Stimulated activated CD8-positive, alpha-beta memory T cell treated with anti-CD3 and anti-CD28 coated beads, Interleukin-12 subunit alpha, Interleukin-12 subunit beta, amount 100 ng/mL, for 24 hours (primary cell): ENCODE measurements at regions not wholly inside any gene's neighbourhood (a gene's known extent, or its start where the extent isn't known, plus 50 kb on each side); places are given as distances from the start of the nearest gene placed in this dataset.

Experiments
- DNase-seq: peaks from one replicate; pipeline ENCODE4 v3.0.0-alpha.2; 2020; ENCODE audit errors: extremely low read depth

DNA sequence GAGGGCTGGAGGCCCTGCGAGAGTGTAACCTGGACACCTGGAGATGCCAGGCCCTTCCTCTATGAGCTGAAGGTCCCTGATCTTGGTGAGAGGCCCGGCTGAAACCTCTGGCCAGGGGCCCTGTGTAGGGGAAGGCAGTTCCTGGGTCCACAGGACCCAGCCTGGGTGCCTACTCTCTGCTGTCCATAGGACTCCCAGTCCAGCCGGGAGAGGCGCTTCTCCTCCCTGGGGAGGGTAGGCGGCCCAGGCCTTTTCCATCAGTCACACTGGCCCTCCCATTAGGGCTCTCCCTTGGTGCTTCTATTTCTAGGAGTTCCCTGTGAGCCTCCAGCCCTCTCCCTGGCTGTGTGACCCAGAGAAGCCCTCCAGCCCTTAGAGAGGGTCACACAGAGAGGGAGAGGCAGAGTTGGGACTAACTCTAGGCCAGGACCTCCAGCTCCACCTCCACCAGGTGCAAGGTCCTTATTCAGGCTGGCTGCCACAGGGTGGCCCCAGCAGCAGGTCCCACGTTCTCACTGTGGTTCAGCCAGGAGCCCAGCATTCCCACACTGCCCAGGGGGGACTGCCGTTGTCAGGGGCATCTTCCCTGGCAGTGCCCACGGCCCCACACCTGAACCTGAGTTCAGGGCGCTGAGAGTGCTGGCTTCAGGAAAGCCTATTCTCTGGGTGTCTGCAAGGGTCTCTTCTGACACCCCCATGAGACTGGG, 146.8 kb downstream of the SMAD6 start:
- no peak for DNase-seq

DNA sequence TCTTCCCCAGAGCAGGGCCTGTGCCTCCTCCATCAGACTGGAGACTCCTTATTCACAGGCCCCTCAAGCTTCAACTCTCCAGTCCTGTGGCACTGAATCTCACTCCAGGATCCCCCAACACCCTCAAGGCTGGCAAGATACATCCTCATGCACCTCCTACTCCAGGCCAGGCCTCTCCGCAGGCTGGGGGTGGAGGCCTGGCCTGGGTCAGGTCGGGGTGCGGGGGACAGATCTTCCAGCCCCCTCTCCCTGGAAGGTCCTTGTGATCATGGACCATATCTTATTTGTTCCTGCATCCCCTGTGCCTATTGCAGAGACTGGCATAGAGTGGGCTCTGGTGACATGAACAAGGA, 147.3 kb downstream of the SMAD6 start:
- DNase-seq: no peak

DNA sequence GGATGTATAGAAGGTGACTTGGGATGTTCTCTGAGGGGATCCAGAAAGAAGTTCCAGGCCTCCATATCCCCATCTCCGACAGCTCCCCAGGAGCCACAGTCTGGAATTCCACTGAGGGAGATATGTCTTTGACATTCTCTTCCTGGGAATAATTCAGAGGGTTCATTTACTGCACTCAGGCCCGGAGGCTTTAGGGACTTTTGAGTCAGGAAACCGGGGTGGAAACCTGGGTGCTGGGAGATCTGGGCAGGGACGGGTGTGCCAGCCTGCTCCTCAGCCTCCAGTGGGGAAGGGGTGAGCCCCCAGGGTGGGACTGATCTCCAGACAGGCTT, 147.7 kb downstream of the SMAD6 start:
- DNase-seq: no peak

DNA sequence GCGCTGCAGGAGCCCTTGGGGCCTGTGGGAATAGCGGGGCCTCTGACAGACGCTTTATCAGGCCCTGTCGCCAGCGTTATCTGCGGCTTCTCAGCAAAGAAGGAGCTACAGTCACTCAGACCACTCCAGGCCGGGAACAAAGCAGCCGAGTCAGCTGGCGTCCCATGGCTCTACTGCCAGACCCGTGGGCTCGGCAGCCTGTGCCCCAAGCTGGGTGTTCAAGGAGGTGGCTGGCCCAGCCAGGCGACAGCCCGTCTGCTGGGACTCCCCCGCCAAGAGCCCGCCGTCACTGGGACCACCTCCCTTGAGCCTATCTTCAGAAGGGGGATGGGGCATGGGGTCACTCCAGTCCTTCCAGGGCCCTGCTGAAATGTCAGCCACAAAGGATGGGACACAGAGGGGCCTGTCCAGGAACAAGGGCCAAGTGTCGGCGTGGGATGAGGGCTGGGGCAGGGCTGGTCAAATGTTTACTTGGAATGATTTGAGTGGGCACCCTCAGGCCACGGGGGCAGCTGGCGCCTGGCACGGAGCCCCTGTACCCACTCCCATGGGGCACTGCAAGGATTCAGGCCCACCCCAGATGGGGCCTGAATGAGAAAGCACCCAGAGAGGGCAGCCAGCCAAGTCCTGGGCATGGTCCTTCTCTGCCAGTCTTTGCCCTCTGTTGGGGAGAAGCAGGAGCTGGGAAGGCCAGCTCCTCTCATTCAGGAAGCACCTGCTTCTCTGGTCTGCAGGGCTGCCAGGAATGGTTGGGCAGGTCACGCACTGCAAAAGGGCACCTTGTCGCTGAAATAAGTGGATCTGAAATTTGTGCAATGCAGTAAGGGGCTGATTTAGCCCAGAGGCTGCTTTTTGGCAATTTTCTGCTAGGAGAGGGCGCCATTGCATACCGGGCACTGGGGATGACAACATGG, 148.3 kb downstream of the SMAD6 start:
- DNase-seq: no peak

DNA sequence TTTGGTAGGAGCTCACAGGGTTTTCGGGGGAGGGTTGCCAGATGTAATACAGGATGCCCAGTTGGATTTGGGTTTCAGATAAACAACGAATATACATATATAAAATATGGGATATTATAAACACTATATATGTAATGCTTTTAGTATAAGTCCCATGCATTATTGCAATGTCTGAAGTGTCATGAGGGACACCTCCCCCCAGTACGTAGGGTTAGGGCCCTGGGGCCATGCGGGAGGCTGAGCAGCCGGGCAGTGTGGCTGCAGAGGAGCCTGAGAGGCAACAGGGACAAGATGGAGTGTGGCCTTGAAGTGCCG, 148.9 kb downstream of the SMAD6 start:
- DNase-seq: no peak

DNA sequence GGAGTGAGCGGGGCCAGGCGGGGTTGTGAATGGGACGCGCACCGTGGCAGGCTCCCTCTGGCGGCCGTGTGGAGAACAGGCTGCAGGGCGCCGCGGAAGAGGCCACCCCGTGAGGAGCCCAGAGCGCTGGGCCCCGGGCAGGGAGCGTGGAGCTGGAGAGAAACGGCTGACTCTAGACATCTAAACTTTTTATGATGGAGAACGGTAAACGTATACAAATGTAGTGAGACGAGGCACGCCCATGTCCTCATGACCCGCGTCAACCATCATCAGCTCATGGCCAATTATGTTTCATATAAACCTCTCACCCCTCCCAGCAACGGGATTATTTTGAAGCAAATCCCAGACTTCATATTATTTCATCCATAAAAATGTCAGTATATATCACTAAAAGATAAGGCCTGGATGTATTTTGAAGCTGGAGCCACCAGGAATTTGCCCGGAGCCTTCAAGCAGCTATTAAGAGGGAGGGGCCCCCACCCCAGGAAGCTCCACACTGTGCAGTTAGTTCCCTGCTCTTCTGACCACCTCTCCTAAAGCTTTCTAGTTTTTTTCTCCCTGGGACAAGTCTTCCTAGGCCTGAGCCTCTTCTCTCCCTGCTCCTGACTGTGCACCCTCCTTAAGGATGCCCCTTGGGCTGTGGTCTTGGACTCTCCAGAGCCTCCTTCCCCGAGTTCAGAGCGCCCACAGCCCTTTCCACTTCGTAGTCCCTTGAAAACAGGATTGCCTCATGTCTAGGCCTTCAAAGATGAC, 149.5 kb downstream of the SMAD6 start:
- peak; percentile 49 for DNase-seq

DNA sequence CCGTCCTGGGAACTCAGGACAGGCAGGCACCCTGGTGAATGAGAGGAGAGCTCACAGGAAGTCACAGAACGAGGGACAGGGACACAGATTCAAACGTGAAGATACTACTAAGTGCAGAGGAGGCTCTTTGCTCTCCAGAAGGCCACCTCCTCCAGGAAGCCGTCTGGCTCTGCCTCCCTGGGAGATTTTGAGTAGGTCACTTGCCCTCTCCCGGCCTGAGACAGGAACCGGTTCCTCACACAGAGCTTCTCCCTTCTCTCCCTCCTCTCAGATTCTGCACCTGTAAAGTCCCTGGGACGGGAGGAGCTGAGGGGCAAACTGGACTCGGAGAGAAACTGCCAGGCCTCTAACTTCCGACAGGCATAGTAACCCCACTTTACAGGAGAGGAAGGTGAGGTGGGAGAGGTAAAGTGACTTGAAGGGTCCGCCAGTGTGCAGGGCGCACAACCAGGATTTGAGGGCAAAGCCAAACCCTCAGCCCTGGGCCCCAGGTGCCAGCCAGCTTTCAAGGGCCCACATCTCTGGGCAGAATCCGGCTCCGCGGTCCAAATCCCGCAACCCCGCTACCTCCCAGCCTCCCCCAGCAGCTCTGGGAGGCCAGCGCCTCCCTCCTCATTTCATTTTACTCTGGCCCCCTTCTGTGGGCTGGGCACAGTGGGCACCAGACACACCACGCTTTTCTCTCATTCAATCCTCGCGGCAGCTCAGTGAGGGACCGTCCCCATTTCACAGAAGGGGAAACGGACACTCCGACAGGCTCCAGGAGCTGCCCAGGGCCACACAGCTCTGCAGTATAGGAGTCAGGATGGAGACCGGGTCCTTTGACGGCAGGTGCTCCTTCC, 150.2 kb downstream of the SMAD6 start:
- no peak for DNase-seq

DNA sequence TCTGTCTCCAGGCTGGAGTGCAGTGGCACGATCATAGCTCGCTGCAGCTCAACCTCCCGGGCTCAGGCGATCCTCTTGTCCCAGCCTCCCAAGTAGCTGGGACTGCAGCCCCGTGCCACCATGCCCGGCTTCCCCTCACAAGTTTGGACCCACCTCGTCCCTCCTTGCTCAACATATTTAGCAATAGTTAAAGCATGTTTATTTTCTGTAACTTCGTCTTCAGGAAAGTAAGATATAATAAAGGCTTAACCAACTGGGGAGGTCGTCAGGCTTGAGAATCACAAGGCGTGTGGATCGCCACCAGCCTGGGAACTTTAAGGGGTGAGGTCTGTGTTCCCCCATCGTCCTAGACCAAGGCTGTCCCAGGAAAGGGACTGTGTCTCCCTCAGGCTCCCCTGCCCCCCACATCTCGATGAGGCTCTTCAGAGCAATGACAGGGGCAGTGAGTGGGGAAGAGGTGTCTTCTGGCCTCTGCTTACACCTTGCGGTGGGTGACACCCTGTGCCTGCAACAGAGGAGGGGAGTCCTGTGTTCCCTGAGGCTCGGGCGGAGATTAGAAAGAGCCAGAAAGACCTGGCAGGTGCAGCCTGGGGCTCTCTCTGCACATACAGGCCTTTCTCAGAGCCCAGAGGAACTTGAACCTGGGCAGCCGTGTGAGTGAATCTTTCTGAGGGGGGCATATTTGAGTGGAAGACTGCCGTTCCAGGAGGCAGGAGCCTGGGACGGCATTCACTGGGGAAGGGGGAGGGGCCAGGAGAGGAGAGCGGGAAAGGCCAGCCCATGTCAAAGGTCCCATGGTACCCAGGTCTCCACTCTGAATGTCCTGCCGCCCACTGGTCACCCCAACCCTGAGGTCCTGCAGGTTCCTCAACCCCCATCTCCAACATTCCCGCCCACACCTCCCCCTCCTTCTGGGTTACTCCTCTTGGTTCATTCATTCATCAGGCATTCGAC, 152.3 kb downstream of the SMAD6 start:
- DNase-seq: no peak

DNA sequence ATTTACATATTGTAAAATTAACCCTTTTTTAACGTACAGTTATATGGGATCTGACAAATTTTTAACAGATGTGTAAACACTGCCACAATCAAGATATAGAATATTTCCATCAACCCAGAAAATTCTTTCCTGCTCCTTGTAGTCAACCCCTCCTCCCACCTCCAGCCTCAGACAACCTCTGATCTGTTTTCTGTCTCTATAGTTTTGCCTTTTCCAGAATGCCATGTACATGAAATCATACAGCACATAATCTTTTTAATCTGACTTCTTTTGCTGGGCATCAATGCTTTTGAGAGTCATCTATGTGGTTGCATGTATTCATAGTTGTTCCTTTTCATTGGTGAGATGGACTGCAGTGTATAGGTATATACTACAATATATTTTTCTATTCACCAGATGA, 153.0 kb downstream of the SMAD6 start:
- no peak for DNase-seq

DNA sequence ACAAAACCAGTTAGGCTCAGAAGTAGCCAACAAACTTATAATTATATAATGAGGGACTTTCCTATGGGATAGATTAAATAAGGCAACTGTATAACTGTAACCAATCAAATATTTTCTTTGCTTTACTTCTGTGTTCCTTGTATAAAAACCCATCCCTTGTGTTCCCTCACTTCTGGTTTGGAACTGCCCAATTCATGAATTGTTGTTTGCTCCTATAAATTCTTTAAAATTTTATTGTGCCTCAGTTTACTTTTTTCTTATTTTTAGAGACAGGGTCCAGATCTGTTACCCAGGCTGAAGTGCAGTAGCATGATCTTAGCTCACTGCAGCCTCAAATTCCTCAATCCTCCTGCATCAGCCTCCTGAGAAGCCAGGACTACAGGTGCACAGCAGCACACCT, 155.7 kb downstream of the SMAD6 start:
- DNase-seq: no peak

DNA sequence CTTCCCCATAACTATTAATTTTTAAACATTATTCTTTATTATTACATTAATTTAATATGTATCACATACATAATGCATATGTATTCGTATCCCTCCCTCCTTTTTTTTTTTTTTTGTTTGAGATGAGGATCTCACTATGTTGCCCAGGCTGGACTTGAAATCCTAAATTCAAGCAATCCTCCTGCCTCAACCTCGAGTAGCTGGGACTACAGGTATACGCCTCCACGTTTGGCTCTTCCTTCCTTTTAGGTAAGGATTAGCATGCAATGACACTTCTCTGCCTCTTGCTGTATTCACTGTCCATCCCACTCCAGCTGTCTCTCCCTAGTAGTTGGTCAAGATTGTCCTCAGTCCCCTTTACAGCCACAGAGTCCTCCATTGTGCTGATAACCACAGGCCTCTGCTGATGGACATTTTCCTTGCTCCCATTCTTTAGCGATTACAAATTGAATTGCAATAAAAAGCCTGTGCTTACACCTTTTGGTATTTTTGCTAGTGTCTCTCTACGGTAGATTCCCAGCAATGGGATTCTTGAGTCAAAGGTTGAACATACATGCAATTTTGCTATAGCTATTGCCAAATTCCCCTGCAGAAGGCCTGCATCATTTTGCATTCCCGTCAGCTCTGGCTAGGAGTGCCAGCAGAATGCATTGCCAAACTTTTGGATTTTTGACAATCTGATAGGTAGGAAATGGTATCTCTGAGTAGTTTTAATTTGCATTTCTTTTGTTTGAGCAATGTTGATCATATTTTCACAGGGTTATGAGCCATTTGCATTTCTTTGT, 156.6 kb downstream of the SMAD6 start:
- no peak for DNase-seq

DNA sequence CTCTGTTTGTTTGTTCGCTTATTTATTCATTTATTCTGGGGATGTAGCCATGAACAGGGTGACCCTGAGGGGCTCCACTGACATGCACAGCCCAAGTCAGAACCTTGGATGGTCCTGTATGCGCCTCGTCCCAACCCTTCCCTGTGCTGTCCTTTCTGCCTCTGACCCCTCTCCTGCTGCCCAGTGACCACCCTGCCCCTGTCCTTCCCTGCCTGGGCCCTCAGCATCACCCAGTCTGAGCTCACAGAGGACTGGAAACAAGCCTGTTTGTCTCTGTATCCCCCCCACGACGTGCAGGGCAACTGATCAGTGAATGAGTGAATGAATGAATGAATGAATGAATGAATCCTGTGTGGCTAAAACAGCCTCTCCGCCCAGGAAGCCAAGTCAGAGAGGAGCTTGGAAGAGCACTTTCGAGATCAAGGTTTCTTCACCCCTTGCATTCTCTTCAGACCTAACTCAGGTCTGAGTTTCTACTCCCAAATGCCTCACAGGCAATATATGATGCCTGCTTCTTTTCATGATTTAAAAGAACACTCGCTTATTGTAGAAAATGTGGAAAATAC, 157.7 kb downstream of the SMAD6 start:
- no peak for DNase-seq

DNA sequence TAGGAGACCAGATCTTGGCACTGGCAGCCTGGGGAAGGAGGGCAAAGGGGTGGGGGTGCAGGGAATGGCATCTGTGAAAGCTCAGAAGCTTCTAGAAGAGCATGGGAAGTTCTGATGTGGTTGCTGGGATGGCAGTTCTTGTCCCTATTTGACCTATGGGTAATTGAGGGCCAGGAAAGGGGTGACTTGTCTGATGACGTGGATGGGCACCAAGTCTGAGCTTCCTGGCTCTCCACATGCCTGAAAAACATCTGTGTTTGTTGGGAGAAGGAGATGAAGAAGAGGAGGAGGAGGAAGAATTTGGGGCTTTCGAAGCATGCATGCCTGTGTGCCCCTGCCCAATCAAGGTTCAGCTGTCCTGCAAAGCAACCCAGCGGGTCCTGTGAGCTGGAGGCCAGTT, 158.8 kb downstream of the SMAD6 start:
- DNase-seq: no peak

DNA sequence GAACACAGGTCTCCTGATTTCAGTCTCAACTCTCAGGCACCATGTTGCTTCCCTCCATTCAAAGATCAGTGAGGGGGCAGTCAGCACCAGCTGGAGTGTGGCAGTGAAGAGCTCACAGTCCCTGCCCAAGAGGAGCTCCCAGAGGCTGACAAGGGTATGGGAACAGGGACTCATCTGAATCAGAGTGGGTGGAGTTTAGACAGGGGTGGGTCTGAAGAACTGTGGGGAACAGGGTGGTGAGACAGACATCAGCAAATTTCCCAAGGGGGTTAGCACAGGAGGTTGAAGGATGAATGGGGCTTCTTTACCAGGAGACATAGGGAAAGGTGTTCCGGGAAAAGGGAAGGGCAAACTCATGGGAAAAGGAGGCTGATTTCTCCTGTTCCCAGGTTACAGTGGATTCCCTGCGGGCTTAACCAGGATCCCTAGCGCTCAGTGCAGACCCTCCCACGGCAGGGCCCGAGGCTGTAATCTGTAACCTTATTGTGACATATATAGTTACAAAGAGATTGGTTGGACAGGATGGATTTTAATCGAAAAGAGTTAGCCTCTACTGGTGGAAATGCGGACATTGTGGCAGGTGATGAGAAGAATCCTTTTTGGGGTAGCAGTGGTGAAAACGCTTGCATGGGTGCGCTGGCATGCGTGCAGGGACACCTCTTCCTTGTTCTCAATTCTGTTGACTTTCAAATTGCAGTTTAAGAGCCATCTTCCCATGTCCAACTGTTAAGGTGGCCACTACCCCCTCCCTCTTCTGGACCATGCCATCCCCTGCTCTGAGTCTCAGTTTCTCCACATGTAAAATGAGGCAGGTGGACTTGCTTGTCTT, 160.3 kb downstream of the SMAD6 start:
- no peak for DNase-seq

DNA sequence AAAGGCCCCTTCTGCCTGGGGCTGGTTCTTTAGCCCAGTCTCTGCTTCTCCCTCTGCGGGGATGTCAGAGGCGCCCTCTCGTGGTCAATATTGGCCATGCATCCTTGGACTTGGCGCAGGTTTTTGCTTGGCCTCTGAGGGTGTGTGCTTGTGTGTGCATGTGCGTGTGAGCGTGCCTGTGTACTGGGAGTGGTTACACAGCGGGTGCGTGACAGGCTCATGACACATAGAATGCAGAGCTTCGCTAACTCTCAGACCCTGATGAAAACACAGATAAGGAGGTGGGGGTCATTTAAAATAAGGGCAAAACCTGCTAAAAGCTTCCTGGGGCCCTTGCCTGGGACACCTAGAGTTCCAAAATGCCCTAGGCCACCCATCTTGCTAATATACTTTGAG, 160.9 kb downstream of the SMAD6 start:
- DNase-seq: peak; percentile 23

DNA sequence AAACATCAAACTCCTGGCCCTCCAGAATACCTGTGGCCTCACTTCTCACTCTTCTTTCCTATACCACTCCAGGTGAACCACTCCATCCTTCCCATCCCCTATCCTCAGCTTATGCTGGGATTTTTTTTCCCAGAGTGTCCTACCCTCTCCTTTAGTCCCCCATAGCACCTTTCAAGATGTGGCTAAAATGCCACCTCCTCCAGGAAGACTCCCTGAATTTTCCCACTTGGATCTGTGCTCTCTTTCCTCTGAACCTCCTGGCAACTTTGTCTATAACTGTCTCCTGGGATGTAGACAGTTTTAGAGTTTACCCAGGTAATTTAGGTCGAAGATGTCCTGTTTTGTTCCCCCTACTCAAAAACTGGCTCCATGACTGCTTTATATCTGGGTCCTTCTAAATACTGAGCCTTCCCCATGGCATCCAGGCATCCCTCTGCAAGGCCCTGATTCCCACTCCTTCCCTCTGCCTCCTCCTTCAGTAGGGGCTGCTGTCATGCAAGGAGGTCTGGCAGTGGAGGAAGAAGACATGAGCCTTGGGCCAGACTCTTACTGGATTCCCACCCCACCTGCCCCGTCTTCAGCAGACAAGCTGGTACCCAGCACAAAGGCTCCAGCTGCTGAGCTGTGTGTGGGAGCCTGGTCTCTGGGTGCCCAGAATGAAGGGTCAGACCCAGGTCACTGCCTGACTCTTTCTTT, 161.5 kb downstream of the SMAD6 start:
- no peak for DNase-seq

DNA sequence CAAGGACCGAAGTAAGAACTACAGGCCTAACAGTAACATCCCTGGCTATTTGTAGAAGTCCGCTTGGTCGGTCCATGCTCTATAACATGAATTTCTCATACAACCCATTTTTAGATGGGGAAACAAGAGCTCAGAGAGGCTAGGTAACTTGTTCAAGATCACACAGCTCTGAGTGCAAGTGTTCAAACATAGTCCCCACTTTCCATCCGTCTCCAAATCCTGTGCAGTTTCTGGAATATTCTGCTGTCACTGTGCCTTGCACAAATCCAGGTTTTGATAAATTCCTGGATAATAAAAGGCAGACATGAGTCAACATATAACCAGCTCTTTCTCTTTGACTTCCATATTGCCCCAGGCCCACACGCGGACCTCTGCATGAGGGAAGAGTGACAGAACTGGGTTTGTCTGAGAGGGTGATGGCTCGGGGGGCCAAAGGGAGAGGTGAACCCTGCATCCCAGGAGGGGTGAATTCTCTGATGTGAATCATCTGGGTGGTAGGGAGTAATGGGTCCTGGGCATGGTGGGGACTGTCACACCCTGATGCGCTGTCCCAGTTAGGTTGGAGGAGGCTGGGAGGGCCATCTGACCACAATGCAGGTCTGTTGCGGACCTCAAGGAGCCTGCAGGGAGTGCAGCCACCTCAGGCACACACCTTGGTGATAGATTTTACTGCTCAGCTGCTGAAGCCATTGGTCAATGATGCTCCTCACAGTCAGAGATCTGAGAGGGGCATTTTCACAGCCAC, 162.2 kb downstream of the SMAD6 start:
- DNase-seq: no peak
